ENCODE measurements at regions not wholly inside any gene's neighbourhood (a gene's known extent, or its start where the extent isn't known, plus 50 kb on each side); places are given as distances from the start of the nearest gene placed in this dataset.

GRCh38 chr18:29156531-29156930, 979.6 kb upstream of the CDH2 start:
- no peaks in the 10 kb centered on the region for H3K4me1 ChIP-seq
- no peak for TF ChIP-seq CTCF (IDR thresholded peaks at IDR 0.05; ENCODE audit: borderline replicate concordance)
- no peaks in the 10 kb centered on the region for H3K9me3 ChIP-seq (replicated peaks)
- no peak overlapping the region for H3K4me3 ChIP-seq
- no peak overlapping the region for H3K27ac ChIP-seq (replicated peaks)
- intact Hi-C loops (cut with micrococcal nuclease): no loop called here
- DNase-seq: no peak
- H3K27me3 ChIP-seq (ENCODE audit: low read depth): no peaks in the 10 kb centered on the region
- no peaks in the 10 kb centered on the region for H3K36me3 ChIP-seq

DNA sequence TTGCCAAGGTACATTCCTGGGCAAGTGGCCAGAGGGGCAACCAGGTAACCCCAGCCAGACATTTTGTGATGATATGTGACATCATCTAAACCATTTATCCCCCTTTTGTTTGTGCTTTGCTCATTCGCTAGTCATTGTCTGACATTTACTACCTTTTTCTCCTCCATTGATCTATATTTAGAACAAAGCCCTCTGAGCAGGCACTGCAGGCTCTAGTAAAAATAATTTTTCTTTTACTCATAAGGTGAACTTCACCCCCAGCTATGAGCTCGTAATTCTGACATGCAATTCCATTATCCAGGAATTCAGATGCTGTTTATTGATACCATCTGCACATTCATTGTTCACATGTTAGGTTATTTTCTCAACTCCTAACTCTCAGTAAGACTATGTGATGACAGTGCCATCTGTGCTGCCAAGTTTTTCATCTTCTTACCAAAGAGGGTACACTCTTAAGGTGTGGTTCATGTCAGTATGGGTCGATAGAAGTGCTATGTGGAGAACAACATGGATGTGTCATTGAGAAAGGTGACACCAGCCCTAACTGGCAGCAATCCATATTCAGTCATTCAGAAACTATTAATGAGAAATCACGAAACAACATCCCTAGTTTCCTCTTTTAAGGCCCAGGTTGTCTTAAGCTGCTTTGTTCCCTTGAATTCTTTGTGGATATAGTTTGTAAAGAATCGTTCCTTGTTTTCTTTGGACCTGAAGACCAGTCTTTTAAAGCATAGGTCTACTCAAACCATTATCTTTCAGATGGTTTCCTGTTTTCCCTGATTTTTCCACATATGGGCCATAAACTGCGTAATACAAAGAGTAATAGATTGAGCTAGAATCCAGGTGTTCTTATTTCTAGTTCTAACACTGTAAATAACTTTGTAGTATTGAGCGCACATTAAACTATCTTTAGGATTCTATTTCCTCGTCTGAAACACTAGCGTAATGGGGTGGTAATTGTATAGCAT, 978.1 kb upstream of the CDH2 start:
- H3K4me1 ChIP-seq: no peaks in the 10 kb centered on the region
- TF ChIP-seq CTCF (IDR thresholded peaks at IDR 0.05; ENCODE audit: borderline replicate concordance): no peak
- DNase-seq: no peak
- no peak overlapping the region for H3K4me3 ChIP-seq
- no peaks in the 10 kb centered on the region for H3K36me3 ChIP-seq
- H3K27ac ChIP-seq (replicated peaks): no peak overlapping the region
- intact Hi-C loops (cut with micrococcal nuclease): no loop called here
- no peaks in the 10 kb centered on the region for H3K27me3 ChIP-seq (ENCODE audit: low read depth)
- H3K9me3 ChIP-seq (replicated peaks): no peaks in the 10 kb centered on the region

DNA sequence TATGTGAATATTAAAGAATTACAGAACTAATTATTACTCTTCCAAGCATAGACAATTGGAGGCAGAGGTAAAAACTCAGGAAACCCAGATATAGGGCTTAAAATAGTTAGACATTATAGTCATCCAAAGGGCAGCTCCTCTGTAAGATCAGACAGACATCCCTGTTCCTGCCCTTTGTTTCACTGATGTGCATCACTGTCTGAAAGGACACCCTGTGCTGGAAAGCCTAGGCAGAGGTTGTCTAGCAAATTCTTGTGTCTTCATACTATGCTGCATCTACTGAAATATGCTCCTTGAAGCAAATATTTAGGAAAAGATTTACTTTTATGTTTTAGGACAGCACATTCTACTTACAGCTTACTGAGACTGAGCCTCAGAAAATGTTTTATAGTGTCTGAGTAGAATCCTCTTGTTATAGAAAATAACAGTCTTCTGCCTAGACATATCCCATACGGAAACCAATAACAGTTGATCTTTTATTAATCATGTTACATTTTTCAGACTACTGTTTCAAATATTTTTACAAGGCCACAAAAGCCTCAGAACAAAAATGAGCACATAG, 977.3 kb upstream of the CDH2 start:
- TF ChIP-seq CTCF (IDR thresholded peaks at IDR 0.05; ENCODE audit: borderline replicate concordance): no peak
- no peak overlapping the region for H3K4me3 ChIP-seq
- no peaks in the 10 kb centered on the region for H3K36me3 ChIP-seq
- no peaks in the 10 kb centered on the region for H3K27me3 ChIP-seq (ENCODE audit: low read depth)
- DNase-seq: no peak
- no peaks in the 10 kb centered on the region for H3K9me3 ChIP-seq (replicated peaks)
- H3K27ac ChIP-seq (replicated peaks): no peak overlapping the region
- intact Hi-C loops (cut with micrococcal nuclease): no loop called here
- no peaks in the 10 kb centered on the region for H3K4me1 ChIP-seq

GRCh38 chr18:29153091-29153490, 976.2 kb upstream of the CDH2 start:
- Histone ChIP-seq H3K4me1 (no peaks in the 10 kb centered on the region), H3K36me3 (no peaks in the 10 kb centered on the region), H3K9me3 (replicated peaks) (no peaks in the 10 kb centered on the region), H3K27ac (replicated peaks) (no peak overlapping the region), H3K4me3 (no peak overlapping the region), H3K27me3 (ENCODE audit: low read depth) (no peaks in the 10 kb centered on the region)
- DNase-seq: no peak
- no peak for TF ChIP-seq CTCF (IDR thresholded peaks at IDR 0.05; ENCODE audit: borderline replicate concordance)
- intact Hi-C loops (cut with micrococcal nuclease): no loop called here

GRCh38 chr18:29147944-29148343, 971.0 kb upstream of the CDH2 start:
- Histone ChIP-seq H3K36me3 (no peaks in the 10 kb centered on the region), H3K27me3 (ENCODE audit: low read depth) (no peaks in the 10 kb centered on the region), H3K4me3 (no peak overlapping the region), H3K27ac (replicated peaks) (no peak overlapping the region), H3K9me3 (replicated peaks) (no peaks in the 10 kb centered on the region), H3K4me1 (no peaks in the 10 kb centered on the region)
- TF ChIP-seq CTCF (IDR thresholded peaks at IDR 0.05; ENCODE audit: borderline replicate concordance): no peak
- intact Hi-C loops (cut with micrococcal nuclease): no loop called here
- DNase-seq: no peak
